ENCODE measurements at regions not wholly inside any gene's neighbourhood (a gene's known extent, or its start where the extent isn't known, plus 50 kb on each side); places are given as distances from the start of the nearest gene placed in this dataset.

DNA sequence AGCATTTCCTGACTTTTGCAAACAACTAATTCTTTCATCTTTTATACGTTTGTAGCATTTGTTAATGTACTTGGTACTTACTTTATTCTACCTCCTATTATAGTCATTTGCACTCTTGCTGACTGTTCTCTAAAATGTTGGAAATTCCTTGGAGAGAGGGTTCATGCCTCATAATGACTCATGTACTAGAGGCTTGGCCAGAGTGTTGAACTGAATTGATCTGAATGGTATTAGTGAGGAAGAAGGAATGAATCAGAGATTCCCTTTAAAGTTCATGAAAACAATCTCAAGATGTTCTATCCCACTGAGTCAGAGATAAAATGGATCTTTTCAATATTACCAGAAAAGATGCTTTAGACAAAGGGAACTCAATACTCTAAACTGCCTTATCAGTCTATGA is 383.4 kb downstream of the SEC16B start:
- Histone ChIP-seq H3K4me3 (no peak overlapping the region), H3K27ac (no peak overlapping the region)
- TF ChIP-seq, protein P1, sequence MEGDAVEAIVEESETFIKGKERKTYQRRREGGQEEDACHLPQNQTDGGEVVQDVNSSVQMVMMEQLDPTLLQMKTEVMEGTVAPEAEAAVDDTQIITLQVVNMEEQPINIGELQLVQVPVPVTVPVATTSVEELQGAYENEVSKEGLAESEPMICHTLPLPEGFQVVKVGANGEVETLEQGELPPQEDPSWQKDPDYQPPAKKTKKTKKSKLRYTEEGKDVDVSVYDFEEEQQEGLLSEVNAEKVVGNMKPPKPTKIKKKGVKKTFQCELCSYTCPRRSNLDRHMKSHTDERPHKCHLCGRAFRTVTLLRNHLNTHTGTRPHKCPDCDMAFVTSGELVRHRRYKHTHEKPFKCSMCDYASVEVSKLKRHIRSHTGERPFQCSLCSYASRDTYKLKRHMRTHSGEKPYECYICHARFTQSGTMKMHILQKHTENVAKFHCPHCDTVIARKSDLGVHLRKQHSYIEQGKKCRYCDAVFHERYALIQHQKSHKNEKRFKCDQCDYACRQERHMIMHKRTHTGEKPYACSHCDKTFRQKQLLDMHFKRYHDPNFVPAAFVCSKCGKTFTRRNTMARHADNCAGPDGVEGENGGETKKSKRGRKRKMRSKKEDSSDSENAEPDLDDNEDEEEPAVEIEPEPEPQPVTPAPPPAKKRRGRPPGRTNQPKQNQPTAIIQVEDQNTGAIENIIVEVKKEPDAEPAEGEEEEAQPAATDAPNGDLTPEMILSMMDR (IDR thresholded peaks at IDR 0.05): no peak
- no peak for DNase-seq (ENCODE audit: low spot score)

DNA sequence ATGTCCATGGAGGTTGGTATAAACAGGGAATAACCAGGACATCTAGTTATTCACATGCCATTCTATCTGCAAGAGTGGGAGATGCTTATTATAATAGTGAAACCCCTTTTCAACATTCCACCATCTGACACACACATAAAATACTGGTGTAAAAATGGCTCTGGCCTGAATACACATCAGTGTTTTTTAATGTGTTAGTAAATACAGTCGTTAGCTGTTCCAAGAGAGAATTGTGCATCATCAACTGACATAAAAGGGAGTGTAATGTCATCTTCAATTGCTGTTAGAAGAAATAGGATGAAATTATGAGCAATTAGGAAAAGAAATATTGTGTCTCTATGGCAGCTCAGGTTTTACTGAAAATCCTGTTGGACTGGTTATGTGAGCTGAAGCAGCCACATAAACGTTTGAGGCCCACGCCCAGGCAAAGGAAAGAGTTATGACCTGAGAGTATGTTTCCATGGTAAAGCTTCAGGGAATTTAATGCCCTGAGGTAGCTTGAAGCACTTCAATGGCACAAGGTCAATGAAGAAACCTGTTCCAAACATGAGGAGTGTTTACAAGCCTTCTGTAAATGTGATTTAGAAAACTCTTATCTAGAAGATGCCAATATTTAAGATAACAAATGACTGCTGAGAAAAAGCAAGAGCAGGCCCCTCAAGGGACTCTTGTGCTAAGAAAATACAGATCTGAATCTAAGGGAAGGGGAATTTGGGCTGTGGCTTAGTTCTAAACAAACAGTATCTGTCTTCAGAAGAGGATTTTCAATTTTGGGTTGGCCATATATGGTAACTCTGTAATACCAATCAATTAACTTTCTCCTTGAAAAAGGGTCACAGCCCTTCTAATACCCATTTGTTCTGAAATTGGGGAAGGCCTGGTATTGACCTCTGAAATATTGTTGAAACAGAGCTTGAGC is 384.3 kb downstream of the SEC16B start:
- DNase-seq (ENCODE audit: low spot score): no peak
- Histone ChIP-seq H3K27ac (no peak overlapping the region), H3K4me3 (no peak overlapping the region)
- TF ChIP-seq, protein P1 (IDR thresholded peaks at IDR 0.05): no peak

DNA sequence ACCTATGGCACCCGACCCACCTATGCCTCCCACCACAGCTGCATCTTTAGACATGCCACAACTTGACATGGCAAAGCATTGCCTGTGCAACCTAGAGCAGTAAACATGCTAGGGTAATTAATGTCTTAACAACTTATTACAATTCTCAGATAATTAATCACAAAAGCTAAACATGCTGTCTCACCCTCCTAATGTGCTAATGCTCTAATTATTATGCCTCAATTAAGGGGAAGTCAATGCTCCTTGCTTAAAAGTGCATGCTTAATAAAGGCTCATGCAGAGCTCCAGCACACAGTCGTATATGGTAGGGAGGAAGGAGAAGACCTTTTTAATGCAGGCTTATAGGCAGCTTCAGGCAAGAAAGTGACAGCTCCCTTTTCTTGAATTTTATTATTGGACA is 396.0 kb downstream of the SEC16B start:
- DNase-seq (ENCODE audit: low spot score): no peak
- no peak overlapping the region for H3K27ac ChIP-seq
- H3K4me3 ChIP-seq: no peak overlapping the region
- TF ChIP-seq, protein P1 (IDR thresholded peaks at IDR 0.05): no peak

DNA sequence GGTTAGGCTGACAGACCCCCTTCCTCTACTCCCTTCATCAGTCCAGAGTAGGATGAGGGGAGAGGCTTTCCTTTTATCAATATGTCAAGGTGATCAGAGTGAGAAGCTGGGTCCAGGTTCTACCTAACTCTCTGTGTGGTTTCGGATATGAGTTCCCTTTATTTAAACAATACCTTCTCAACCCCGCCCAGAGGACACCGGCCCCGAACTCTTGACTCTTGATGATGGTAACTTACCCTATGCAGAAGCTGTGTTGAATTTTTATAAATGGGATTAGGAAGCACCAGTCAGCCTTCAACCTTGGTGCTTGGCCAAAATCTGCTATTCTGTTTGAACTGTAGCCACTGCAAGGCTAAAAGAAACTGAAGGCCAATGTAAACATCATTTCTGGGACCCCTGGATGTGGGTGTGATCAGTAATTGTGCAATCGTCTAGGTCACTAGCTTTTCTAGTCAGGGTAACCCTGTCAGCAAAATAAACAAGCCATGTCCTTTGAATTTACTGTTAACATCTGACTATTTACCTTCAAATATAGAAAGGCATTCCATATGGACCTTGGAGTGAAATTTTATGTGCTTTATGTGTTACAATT is 398.3 kb downstream of the SEC16B start:
- TF ChIP-seq, protein P1 (IDR thresholded peaks at IDR 0.05): no peak
- Histone ChIP-seq H3K4me3 (no peak overlapping the region), H3K27ac (no peak overlapping the region)
- DNase-seq (ENCODE audit: low spot score): no peak

DNA sequence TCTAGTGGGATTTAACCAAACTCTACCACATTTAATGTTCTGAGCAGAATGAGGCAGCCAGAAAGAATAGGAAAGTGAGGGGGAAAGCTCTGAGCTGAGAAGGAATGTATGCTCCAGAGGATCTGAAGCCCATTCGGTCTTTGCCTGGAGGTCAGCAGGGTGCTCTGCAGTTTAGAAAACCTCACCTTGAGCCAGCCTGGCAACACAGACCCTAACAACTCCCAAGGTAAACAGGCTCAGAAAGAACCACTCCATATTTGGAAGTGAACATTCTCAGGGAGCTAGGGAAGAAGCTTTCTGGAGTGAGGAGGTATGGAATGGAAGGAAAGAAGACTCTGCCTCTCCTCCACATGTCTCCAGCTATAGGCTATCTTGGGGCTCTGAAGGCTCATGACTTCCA is 398.8 kb downstream of the SEC16B start:
- TF ChIP-seq, protein P1 (IDR thresholded peaks at IDR 0.05): no peak
- no peak for DNase-seq (ENCODE audit: low spot score)
- no peak overlapping the region for H3K27ac ChIP-seq
- no peak overlapping the region for H3K4me3 ChIP-seq

DNA sequence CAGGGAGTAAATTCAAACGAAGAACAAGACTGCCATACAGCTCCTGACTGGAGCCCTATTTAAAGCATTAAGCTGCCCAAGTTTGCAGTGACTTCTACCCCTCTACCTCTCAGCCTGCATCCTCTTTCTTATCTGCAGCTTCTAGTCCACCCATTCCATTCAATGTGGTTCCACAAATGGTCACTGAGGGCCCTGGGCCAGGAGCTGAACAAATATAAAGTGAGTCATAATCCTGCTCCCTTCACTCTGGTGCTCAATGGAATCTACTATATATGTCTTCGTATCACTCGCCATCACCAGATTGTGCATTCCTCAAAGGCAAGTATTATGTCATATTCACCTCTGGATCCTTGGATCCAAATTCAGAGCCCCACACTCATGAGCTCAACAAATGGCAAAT is 398.7 kb downstream of the BRINP2 start:
- DNase-seq (ENCODE audit: low spot score): no peak
- Histone ChIP-seq H3K27ac (no peak overlapping the region), H3K4me3 (no peak overlapping the region)
- TF ChIP-seq, protein P1 (IDR thresholded peaks at IDR 0.05): no peak

DNA sequence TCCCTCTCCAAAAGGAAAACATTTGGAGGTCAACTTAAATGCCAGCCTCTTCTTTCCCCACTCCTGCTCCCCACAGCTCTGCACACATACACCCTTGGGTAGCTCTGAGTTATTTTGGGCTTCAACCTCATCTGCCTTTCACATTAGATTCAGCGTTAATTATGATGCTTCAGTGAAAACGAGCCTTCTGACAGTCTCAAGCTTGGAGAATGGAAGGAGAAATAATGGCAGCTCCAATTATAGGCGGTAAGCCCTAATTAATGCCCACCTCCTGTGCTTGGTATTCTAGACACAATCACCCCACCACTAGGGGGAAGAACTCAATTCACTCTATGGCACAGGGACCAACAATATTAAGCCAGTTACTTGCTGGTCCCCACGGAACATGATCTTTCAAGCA is 397.9 kb downstream of the BRINP2 start:
- Histone ChIP-seq H3K27ac (no peak overlapping the region), H3K4me3 (no peak overlapping the region)
- no peak for DNase-seq (ENCODE audit: low spot score)
- TF ChIP-seq, protein P1 (IDR thresholded peaks at IDR 0.05): no peak

All from coronary artery (tissue), 2 donors.